Stromal cell of bone marrow (primary cell): ENCODE measurements at regions not wholly inside any gene's neighbourhood (a gene's known extent, or its start where the extent isn't known, plus 50 kb on each side); places are given as distances from the start of the nearest gene placed in this dataset.

ENCODE experiments used
- DNase-seq: peaks from one replicate; pipeline ENCODE4 v3.0.0-alpha.2; 2012; ENCODE audit warnings: low read depth

DNA sequence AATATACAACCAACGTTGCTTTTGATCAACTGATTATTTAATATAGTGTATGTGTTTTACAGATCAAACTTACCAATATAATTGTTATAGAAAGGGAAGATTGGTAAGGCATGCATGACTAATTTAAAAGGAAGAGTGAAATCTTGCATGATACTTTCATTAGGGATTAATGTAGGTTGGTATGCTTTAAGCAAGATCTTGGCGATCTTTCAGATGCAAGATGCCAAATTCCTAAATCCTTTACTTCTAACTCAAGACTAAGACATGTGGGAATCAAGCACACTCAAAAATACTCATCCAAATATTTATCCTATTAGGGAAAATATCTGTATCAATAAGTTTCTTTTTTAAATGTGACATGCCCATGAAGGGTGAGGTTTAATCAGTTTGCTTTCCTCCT, 321.4 kb upstream of the MEOX2 start:
- DNase-seq, result no peak

GRCh38 chr7:16004702-16005101, 318.2 kb upstream of the MEOX2 start:
- DNase-seq, result no peak

DNA sequence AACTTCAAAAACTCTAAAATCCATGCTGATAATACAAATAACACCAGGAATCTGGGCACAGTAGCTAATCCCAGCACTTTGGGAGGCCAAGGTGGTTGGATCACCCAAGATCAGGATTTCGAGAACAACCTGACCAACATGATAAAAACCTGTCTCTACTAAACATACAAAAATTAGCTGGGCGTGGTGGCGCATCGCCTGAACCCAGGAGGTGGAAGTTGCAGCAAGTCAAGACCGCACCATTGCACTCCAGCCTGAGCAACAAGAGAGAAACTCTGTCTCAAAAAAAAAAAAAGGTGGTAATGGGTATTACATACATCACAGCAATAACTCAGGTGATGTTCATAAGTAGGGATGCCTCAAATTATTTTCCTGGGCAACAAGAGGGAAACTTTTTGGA, 315.0 kb upstream of the MEOX2 start:
- no peak for DNase-seq

- no peak for DNase-seq
Observed at GRCh38 chr7:15998617-15999016, 312.1 kb upstream of the MEOX2 start.

DNA sequence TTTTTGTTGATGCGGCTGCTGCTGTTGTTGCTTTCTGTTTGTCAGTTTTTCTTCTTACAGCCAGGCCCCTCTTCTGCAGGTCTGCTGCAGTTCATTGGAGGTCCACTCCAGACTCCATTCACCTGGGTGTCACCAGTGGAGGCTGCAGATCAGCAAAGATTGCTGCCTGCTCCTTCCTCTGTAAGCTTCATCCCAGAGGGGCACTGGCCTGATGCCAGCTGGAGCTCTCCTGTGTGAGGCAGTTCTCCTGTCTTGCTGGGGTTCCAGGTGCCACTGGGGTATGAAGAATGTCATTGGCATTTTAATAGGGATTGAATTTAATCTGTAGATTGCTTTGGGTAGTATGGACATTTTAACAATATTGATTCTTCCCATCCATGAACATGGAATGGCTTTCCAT, 308.5 kb upstream of the MEOX2 start:
- DNase-seq, result no peak

DNA sequence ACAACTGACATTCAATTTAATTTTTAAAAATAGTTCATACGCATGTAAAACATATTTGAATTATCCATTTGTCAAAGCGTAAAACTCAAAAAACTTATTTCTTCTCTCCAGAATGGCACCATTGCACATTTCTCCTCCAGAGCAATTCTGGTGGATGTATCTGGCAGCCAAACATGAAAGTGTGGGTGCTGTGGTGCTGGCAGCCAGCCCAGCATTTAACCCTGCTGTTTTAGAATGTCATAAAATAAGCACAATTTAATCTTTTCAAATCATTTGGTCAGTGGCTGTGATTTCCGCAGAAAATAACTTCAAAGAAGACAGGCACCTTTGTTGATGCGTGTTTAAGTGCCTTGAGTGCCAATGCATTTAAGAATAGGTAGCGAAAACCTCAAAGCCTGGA, 302.7 kb upstream of the MEOX2 start:
- no peak for DNase-seq

DNA sequence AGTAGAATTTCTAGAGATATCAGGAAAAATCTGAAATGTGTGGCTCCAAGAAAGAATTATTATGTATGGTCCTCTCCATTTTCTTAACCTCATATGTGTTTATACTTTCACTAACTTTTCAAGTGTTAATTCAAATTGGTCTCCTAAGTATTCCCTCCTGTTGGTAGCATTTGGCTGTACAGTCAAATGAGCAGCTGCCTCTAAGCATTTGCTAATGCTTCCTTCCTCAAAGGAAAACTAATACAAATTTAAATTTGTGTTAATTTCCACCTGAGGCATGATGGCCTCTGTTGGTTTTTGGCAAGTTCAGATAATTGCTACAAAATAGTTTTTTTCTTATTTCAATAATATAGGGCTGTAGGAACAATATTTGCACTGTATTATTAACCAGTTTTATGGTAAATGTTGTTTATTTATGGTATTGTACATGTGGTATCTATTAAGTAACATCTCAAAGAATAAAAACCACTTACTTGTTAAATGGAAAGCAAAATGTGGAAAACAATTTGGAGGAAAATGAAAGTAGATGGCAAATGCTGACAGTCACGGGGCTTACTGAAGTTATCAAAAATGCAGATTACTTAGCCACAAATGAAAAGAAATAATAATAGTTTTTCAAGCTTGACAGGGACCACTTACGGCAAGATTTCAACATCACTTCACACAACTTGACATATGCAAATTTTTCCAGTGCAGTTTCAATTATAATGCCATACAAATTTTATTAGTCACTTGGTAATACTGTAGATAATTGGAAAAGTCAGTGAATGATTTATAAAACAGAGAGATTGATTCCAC, 299.3 kb upstream of the MEOX2 start:
- no peak for DNase-seq

GRCh38 chr7:15977663-15978062, 291.2 kb upstream of the MEOX2 start:
- no peak for DNase-seq

- no peak for DNase-seq
Observed at GRCh38 chr7:15972862-15973275, 286.4 kb upstream of the MEOX2 start.

DNA sequence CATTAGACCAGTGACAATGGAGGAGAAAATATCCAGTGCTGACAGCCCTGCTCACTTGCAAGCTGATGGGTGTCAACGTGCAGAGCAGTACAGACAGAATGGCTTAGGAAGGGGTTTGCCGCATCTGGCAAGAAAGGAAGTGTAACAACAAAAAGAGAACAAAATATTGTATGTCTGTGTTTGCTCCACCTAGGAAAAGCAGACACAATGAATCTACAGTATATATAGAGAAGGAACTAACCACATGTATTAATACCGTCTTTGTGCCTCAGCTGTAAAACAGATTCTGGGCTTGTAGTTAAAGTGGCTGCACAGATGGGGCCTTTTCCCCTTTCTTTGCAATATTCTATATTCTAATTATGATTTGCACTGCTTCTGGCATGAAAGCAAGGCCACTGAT, 281.1 kb upstream of the MEOX2 start:
- DNase-seq, result no peak

DNA sequence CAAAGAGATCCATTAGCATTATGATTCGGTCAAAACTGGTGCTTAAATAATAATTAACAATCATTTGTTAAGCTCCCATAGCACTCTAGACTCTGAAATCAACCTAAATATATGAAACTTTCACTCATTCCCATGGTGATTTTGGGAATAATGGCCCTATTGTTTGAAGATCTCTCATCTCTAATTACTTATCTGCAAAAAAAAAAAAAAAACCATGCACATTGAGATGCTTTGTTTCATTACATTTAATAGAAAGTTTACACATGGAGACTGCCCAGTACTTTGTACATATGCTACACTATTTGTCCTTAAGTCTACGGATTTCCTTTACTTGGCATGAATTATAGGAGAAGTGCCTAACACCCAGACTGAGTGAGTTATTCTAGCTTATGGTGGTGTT, 280.6 kb upstream of the MEOX2 start:
- DNase-seq, result no peak

DNA sequence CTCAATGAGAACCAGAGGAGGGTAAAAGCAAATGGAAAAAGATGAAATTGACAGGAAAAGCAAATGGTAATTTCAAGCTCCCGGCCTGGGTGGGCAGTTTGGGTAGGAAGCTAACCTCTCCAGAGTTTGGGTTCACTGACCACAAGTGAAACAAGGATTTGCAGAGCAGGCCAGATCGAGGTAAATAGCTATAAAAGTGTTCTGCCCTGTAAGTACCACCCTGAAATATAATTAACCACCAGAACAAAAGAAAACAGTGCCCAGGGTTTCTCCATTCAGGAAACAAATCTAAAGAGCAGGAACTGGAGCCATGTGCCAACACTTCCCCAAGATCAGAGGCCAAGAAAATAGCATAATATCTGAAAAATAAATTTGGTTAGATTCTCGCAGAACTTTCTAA, 276.7 kb upstream of the MEOX2 start:
- no peak for DNase-seq

DNA sequence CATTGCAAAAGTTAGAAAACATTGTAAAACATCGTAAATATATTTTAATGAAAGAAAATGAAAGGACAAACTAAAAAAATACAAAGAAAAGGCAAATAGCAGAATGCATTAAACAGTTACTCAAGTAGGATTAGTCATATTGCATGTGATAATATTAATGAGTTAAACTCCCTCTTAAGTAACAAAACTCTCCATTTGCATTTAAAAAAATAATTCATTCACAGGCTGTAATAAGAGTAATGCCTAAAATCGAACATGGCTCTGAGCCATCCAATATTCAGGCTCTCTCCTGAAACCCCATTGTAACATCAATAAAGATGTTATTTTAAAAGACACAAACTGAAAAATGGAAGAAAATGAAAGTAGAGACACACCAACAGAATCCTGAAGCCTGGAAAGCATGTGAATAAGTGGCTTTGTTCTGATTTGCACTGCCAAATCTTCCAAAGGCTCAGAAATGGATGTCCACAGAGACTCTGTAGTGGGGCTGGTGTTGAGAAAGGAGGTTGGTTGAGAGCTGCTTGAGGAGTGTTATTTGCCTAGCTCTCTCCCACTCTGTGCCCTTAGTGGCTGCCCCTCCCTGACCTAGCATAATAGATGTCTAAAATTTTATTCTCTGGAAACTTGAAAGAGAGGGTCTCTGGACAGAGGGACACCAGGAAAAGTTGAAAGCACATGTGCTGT, 268.3 kb upstream of the MEOX2 start:
- DNase-seq, result peak; percentile 28

GRCh38 chr7:15950299-15950698, 263.8 kb upstream of the MEOX2 start:
- no peak for DNase-seq

- DNase-seq, result no peak
Observed at GRCh38 chr7:15947754-15948153, 261.3 kb upstream of the MEOX2 start.

DNA sequence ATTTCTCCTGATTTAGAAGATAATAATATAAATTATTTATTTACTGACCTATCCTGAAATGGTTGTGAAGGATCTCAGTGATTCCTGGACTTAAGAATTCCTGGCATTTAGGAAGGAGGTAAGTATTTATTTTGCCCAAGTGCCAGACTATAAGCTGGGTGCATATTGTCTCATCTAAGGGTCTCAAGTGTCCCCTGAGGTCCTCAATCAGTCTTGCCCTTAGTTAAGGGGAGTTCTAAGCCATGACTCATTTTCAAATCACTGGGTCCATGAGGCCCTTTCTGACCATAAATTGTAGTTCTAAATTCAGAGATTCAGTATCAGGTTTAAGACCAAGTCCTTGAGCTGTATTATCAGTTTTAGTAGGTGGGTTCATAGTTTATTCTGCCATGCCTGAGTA, 251.6 kb upstream of the MEOX2 start:
- DNase-seq, result no peak

DNA sequence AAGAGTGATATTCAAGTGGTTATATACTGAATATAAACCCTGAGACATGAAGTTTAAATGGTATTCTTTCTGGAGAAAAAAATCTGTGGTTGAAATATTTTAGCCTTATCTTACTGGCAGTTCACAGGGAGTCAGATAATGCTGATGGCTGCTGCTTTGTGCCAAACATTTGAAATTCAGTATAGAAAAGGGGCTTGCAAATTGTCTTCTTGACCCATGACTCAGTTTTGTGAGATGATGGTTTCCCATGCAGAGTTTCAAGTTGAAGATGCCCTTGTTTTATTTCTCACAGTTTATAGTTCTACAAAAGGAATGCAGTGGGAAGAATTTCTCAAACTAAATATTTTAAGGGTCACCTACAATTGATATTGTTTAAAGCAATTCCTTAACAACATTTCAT, 251.1 kb upstream of the MEOX2 start:
- no peak for DNase-seq

DNA sequence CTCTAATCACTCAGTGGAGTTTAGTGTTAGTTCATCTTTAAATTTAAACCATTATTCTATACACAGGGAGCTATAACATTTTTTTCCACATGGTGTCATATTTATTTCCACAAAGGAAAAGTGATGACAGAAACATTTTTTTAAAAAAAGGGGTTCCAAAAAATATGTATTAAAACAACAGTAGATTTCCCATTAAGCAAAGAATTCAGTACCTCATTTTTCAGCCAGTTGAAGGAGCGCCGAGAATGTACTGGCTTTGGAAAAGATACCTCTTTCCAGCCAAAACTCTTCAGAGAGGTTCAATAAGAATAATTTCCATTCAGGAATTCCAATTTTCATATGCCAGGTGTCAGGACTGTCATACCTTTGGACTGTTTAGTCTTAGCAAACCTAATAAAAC, 250.5 kb upstream of the MEOX2 start:
- DNase-seq, result no peak

DNA sequence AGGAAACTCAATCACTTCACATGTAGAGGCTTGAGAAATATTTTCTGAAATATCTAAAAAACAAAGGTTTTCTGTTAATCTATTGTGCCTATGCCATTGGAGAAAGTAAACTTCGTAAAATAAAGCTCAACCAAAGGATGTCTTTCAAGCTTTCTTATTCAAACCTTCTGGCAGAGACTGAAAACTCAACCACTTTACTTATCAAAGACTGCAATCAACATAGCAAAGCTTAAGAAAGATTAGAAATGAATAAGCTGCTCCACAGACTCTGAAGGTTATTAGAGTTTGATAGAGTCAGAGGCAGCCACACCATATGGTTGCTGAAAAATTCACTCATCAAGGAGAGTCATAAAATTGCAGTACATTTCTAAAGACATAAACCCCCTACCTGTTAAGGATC, 245.8 kb upstream of the MEOX2 start:
- no peak for DNase-seq

DNA sequence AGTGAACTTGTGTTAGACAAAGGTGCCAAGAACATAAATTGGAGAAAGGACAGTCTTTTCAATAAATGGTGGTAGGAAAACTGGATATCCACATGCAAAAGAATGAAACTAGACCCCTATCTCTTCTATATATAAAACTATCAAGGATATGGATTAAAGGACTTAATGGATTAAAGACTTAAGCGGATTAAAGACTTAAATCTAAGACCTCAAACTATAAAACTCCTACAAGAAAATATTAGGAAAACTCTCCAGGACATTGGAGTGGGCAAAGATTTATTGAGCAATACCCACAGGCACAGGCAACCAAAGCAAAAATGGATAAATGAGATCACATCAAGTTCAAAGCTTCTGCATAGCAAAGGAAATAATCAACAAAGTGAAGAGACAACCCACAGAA, 242.9 kb upstream of the MEOX2 start:
- DNase-seq, result no peak

- DNase-seq, result no peak
Observed at GRCh38 chr7:15925608-15926007, 239.1 kb upstream of the MEOX2 start.

- no peak for DNase-seq
Observed at GRCh38 chr7:15924910-15925309, 238.4 kb upstream of the MEOX2 start.

GRCh38 chr7:15922002-15922401, 235.5 kb upstream of the MEOX2 start:
- DNase-seq, result no peak

GRCh38 chr7:15921576-15921975, 235.1 kb upstream of the MEOX2 start:
- peak; percentile 31 for DNase-seq
